ENCODE measurements at regions not wholly inside any gene's neighbourhood (a gene's known extent, or its start where the extent isn't known, plus 50 kb on each side); places are given as distances from the start of the nearest gene placed in this dataset.
A peak's percentile ranks its signal among the peaks of the same experiment; 100 is the strongest.

- peak in 1 of 2 donors; percentile 24 for DNase-seq (ENCODE audit: low spot score in 2 of 2)
- Histone ChIP-seq H3K36me3 (no peaks in the 10 kb centered on the region), H3K27ac (no peak overlapping the region), H3K4me1 (no peaks in the 10 kb centered on the region), H3K27me3 (no peaks in the 10 kb centered on the region), H3K9me3 (peaks cover 6% of the 10 kb centered on the region), H3K4me3 (no peak overlapping the region)
- WGBS: 92% methylated on average over 8 of the region's 8 CpGs
- TF ChIP-seq EP300 (IDR thresholded peaks at IDR 0.05) (no peak), CTCF (IDR thresholded peaks at IDR 0.05) (no peak), POLR2A (IDR thresholded peaks at IDR 0.05) (no peak), POLR2AphosphoS5 (IDR thresholded peaks at IDR 0.05) (no peak)
These were observed 132.8 kb upstream of the ALDH1B1 start for GRCh38 chr9:38259519-38260218.

GRCh38 chr9:38259056-38259455, 133.4 kb upstream of the ALDH1B1 start:
- no peak overlapping the region for H3K4me3 ChIP-seq
- H3K36me3 ChIP-seq: no peaks in the 10 kb centered on the region
- H3K4me1 ChIP-seq: no peaks in the 10 kb centered on the region
- DNase-seq (ENCODE audit: low spot score in 2 of 2): peak in 1 of 2 donors; percentile 23
- 85% methylated on average over 2 of the region's 2 CpGs for WGBS
- peaks cover 2% of the 10 kb centered on the region for H3K9me3 ChIP-seq
- H3K27ac ChIP-seq: no peak overlapping the region
- no peaks in the 10 kb centered on the region for H3K27me3 ChIP-seq
- no peak for TF ChIP-seq POLR2A (IDR thresholded peaks at IDR 0.05)
- no peak for TF ChIP-seq CTCF (IDR thresholded peaks at IDR 0.05)
- no peak for TF ChIP-seq EP300 (IDR thresholded peaks at IDR 0.05)
- TF ChIP-seq POLR2AphosphoS5 (IDR thresholded peaks at IDR 0.05): no peak

GRCh38 chr9:38257626-38258215, 134.8 kb upstream of the ALDH1B1 start:
- 100% methylated on average over 2 of the region's 6 CpGs for WGBS
- DNase-seq (ENCODE audit: low spot score in 2 of 2): peak in 1 of 2 donors; percentile 67
- TF ChIP-seq CTCF (IDR thresholded peaks at IDR 0.05) (no peak), EP300 (IDR thresholded peaks at IDR 0.05) (no peak), POLR2AphosphoS5 (IDR thresholded peaks at IDR 0.05) (no peak), POLR2A (IDR thresholded peaks at IDR 0.05) (no peak)
- Histone ChIP-seq H3K36me3 (no peaks in the 10 kb centered on the region), H3K4me1 (no peaks in the 10 kb centered on the region), H3K27me3 (no peaks in the 10 kb centered on the region), H3K9me3 (no peaks in the 10 kb centered on the region), H3K27ac (no peak overlapping the region), H3K4me3 (no peak overlapping the region)

- H3K9me3 ChIP-seq: no peaks in the 10 kb centered on the region
- TF ChIP-seq EP300 (IDR thresholded peaks at IDR 0.05): no peak
- TF ChIP-seq POLR2AphosphoS5 (IDR thresholded peaks at IDR 0.05): no peak
- TF ChIP-seq CTCF (IDR thresholded peaks at IDR 0.05): no peak
- no peak for TF ChIP-seq POLR2A (IDR thresholded peaks at IDR 0.05)
- H3K36me3 ChIP-seq: no peaks in the 10 kb centered on the region
- DNase-seq (ENCODE audit: low spot score in 2 of 2): peak in 1 of 2 donors; percentile 6
- H3K27me3 ChIP-seq: no peaks in the 10 kb centered on the region
- H3K27ac ChIP-seq: no peak overlapping the region
- H3K4me3 ChIP-seq: no peak overlapping the region
- WGBS: 90% methylated on average over 2 of the region's 2 CpGs
- no peaks in the 10 kb centered on the region for H3K4me1 ChIP-seq
These were observed 136.0 kb upstream of the ALDH1B1 start for GRCh38 chr9:38256461-38256860.

- WGBS: 83% methylated on average over 3 of the region's 3 CpGs
- TF ChIP-seq POLR2A (IDR thresholded peaks at IDR 0.05): no peak
- TF ChIP-seq EP300 (IDR thresholded peaks at IDR 0.05): no peak
- no peak for TF ChIP-seq POLR2AphosphoS5 (IDR thresholded peaks at IDR 0.05)
- TF ChIP-seq CTCF (IDR thresholded peaks at IDR 0.05): no peak
These were observed 136.9 kb upstream of the ALDH1B1 start for GRCh38 chr9:38255599-38255998.

More at GRCh38 chr9:38255599-38255998, 136.9 kb upstream of the ALDH1B1 start:
- Histone ChIP-seq H3K4me3 (no peak overlapping the region), H3K27ac (no peak overlapping the region), H3K4me1 (no peaks in the 10 kb centered on the region), H3K9me3 (no peaks in the 10 kb centered on the region), H3K27me3 (no peaks in the 10 kb centered on the region), H3K36me3 (no peaks in the 10 kb centered on the region)
- peak in 1 of 2 donors; percentile 8 for DNase-seq (ENCODE audit: low spot score in 2 of 2)
